SK-N-SH (cell line): ENCODE measurements at regions not wholly inside any gene's neighbourhood (a gene's known extent, or its start where the extent isn't known, plus 50 kb on each side); places are given as distances from the start of the nearest gene placed in this dataset.

Experiments used
- CTCF ChIA-PET: fragments of 300-600, 350-600 bp; formaldehyde crosslinking; extraction: SDS; loops from one replicate; lab custom pipeline; 2021; lab: Yijun Ruan, JAX
- POLR2A ChIA-PET: fragments of 350-600 bp; sonication (Branson Sonifier 250); formaldehyde crosslinking; extraction: SDS; loops from one replicate; lab custom pipeline; 2020; ENCODE audit warnings: antibody characterized with exemption, inconsistent platforms; lab: Yijun Ruan, JAX
- DNase-seq: peaks from one replicate; pipeline ENCODE4 v3.0.0; 2012
- H2AFZ ChIP-seq: fragments of 200-600 bp; sonication (generic); 2 replicates; pipeline ENCODE4 v1.8.1; 2016; ENCODE audit warnings: antibody characterized with exemption, mild to moderate bottlenecking, low read depth
- H3F3A ChIP-seq: fragments of 200-600 bp; sonication (generic); replicated peaks from 2 replicates; pipeline ENCODE3; 2016; ENCODE audit warnings: antibody characterized with exemption, mild to moderate bottlenecking; ENCODE audit not compliant: insufficient read depth
- H3K27ac ChIP-seq, 2 experiments: fragments of 200-500 bp in 1 of 2; fragments of 200-600 bp in 1 of 2; sonication (Bioruptor generic) in 1 of 2; sonication (generic), shearing (Covaris generic) in 1 of 2; 2 replicates each; pipeline versions ENCODE4 v1.5.1 to v1.6.1; 2014 to 2016; ENCODE audit warnings: low read depth in 2 of 2, inconsistent platforms in 1 of 2, low read length in 1 of 2, mild to moderate bottlenecking in 1 of 2, mixed read lengths in 1 of 2
- H3K27me3 ChIP-seq: fragments of 200-600 bp; sonication (generic), shearing (Covaris generic); 2 replicates; pipeline ENCODE4 v1.6.1; 2016; ENCODE audit warnings: mixed run types; ENCODE audit not compliant: insufficient read depth
- H3K36me3 ChIP-seq, 2 experiments: fragments of 200-500 bp in 1 of 2; fragments of 200-600 bp in 1 of 2; sonication (Bioruptor generic) in 1 of 2; sonication (generic) in 1 of 2; replicated peaks in 1 of 2; 2 replicates each; pipeline versions ENCODE3 to v1.5.1; 2014 to 2016; ENCODE audit warnings: low read length in 1 of 2, mild to moderate bottlenecking in 1 of 2; ENCODE audit not compliant: insufficient read depth in 2 of 2, control insufficient read depth in 1 of 2
- H3K4me1 ChIP-seq, 2 experiments: fragments of 200-500 bp in 1 of 2; fragments of 200-600 bp in 1 of 2; sonication (Bioruptor generic) in 1 of 2; sonication (generic), shearing (Covaris generic) in 1 of 2; 2 replicates each; pipeline versions ENCODE4 v1.5.1 to v1.6.1; 2014 to 2016; ENCODE audit warnings: low read depth in 1 of 2, low read length in 1 of 2, mixed run types in 1 of 2; ENCODE audit not compliant: insufficient read depth in 2 of 2, control insufficient read depth in 1 of 2
- H3K4me2 ChIP-seq: fragments of 200-600 bp; sonication (generic), shearing (Covaris generic); 2 replicates; pipeline ENCODE4 v1.6.1; 2017; ENCODE audit warnings: mixed run types
- H3K4me3 ChIP-seq, 2 experiments: fragments of 200-500 bp in 1 of 2; fragments of 200-600 bp in 1 of 2; sonication (Bioruptor generic) in 1 of 2; sonication (generic), shearing (Covaris generic) in 1 of 2; 2 replicates each; pipeline versions ENCODE4 v1.5.1 to v1.8.1; 2014 to 2016; ENCODE audit warnings: low read depth in 2 of 2, inconsistent platforms in 1 of 2, low read length in 1 of 2, mild to moderate bottlenecking in 1 of 2, mixed read lengths in 1 of 2, moderate library complexity in 1 of 2
- H3K79me2 ChIP-seq: fragments of 200-600 bp; sonication (generic); 2 replicates; pipeline ENCODE4 v1.8.1; 2017; ENCODE audit warnings: mild to moderate bottlenecking; ENCODE audit not compliant: insufficient read depth
- H3K9ac ChIP-seq: fragments of 200-600 bp; sonication (generic); 2 replicates; pipeline ENCODE4 v1.6.1; 2017; ENCODE audit warnings: mixed run types
- H3K9me2 ChIP-seq: fragments of 200-600 bp; sonication (generic); 2 replicates; pipeline ENCODE4 v1.6.1; 2017; ENCODE audit warnings: mixed run types
- H3K9me3 ChIP-seq: fragments of 200-600 bp; sonication (generic); 2 replicates; pipeline ENCODE4 v1.6.1; 2017; ENCODE audit warnings: mixed run types, mild to moderate bottlenecking, moderate library complexity
- H4K20me1 ChIP-seq: fragments of 200-600 bp; sonication (generic); 2 replicates; pipeline ENCODE4 v1.6.1; 2017; ENCODE audit warnings: mild to moderate bottlenecking, mixed run types; ENCODE audit not compliant: insufficient read depth
- EP300 ChIP-seq, 2 experiments: IDR thresholded peaks; 2 replicates each; pipeline versions ENCODE4 v1.4.0 to v1.6.1; 2012; ENCODE audit warnings: borderline replicate concordance in 1 of 2, low read depth in 1 of 2, low read length in 1 of 2
- FOSL2 ChIP-seq: IDR thresholded peaks from 2 replicates; pipeline ENCODE4 v1.4.0; 2012; ENCODE audit warnings: low read depth, mild to moderate bottlenecking, moderate library complexity, borderline replicate concordance
- GATA2 ChIP-seq: sonication (generic); formaldehyde crosslinking; IDR thresholded peaks from 2 replicates; pipeline ENCODE4 v1.5.0; 2020; ENCODE audit warnings: mild to moderate bottlenecking, missing genetic modification reagents
- MEF2A ChIP-seq: IDR thresholded peaks from 2 replicates; pipeline ENCODE4 v1.4.0; 2012; ENCODE audit warnings: low read depth, borderline replicate concordance
- MXI1 ChIP-seq: IDR thresholded peaks from 2 replicates; pipeline ENCODE4 v1.6.1; 2012; ENCODE audit warnings: mild to moderate bottlenecking, low read depth, low read length, improper control_type of control experiment
- NFIC ChIP-seq: IDR thresholded peaks from 2 replicates; pipeline ENCODE4 v1.4.0; 2012; ENCODE audit warnings: borderline replicate concordance
- NRF1 ChIP-seq: IDR thresholded peaks from 2 replicates; pipeline ENCODE4 v1.6.1; 2012; ENCODE audit warnings: low read depth, mild to moderate bottlenecking, low read length
- RAD21 ChIP-seq: IDR thresholded peaks from 2 replicates; pipeline ENCODE4 v1.6.1; 2012; ENCODE audit warnings: mild to moderate bottlenecking, low read length
- RCOR1 ChIP-seq: fragments of 150-350 bp; IDR thresholded peaks from 2 replicates; pipeline ENCODE4 v1.6.1; 2017; ENCODE audit warnings: antibody characterized with exemption, low read length
- REST ChIP-seq: IDR thresholded peaks from 2 replicates; pipeline ENCODE4 v1.6.1; 2012; ENCODE audit warnings: mild to moderate bottlenecking, low read depth, low read length, moderate library complexity
- SIN3A ChIP-seq: IDR thresholded peaks from 2 replicates; pipeline ENCODE4 v1.6.1; 2012; ENCODE audit warnings: low read depth, mild to moderate bottlenecking, low read length, moderate library complexity, borderline replicate concordance
- SMC3 ChIP-seq: IDR thresholded peaks from 2 replicates; pipeline ENCODE4 v1.6.1; 2012; ENCODE audit warnings: low read depth, low read length, improper control_type of control experiment
- ZBTB33 ChIP-seq: IDR thresholded peaks from 2 replicates; pipeline ENCODE4 v1.4.0; 2012; ENCODE audit warnings: low read depth, borderline replicate concordance
- WGBS: methylation state at CpG from one replicate; pipeline ENCODE4 v1.1.6; 2017; ENCODE audit warnings: low lambda C conversion rate; 5-methylcytosine and 5-hydroxymethylcytosine counted together

GRCh38 chr6:126640356-126640755 lies 300.4 kb downstream of the CENPW start:
- H3K36me3 ChIP-seq = no peaks in the 10 kb centered on the region

GRCh38 chr6:126640921-126641320 lies 301.0 kb downstream of the CENPW start:
- Histone ChIP-seq H3K9me2 (no peaks in the 10 kb centered on the region; the same call in 1 of the 2 replicates), H3K9me3 (no peaks in the 10 kb centered on the region), H3K4me3 (no peak overlapping the region), H3K4me1 (no peaks in the 10 kb centered on the region), H3K36me3 (no peaks in the 10 kb centered on the region), H4K20me1 (no peaks in the 10 kb centered on the region), H3K4me2 (no peak overlapping the region), H3K27me3 (no peaks in the 10 kb centered on the region), H3K27ac (no peak overlapping the region), H2AFZ (no peak overlapping the region), H3F3A (no peaks in the 10 kb centered on the region), H3K79me2 (no peaks in the 10 kb centered on the region), H3K9ac (no peak overlapping the region)
- no peak for DNase-seq
- ChIA-PET CTCF (no interaction called here), POLR2A (no interaction called here)
- TF ChIP-seq REST (no peak), EP300 (IDR thresholded peaks at IDR 0.05; ENCODE audit: borderline replicate concordance in 1 of 2, low read depth in 1 of 2, low read length in 1 of 2) (no peak), SMC3 (no peak), ZBTB33 (no peak), MEF2A (no peak), NRF1 (no peak), NFIC (no peak), FOSL2 (no peak), GATA2 (CRISPR knock-in tag) (no peak)

More at GRCh38 chr6:126640356-126640755, 300.4 kb downstream of the CENPW start:
- Histone ChIP-seq H3K9me3 (no peaks in the 10 kb centered on the region), H3K9me2 (no peaks in the 10 kb centered on the region; the same call in 1 of the 2 replicates), H3K27ac (no peak overlapping the region), H3K79me2 (no peaks in the 10 kb centered on the region), H3F3A (no peaks in the 10 kb centered on the region), H2AFZ (no peak overlapping the region), H3K4me2 (no peak overlapping the region), H3K9ac (no peak overlapping the region), H4K20me1 (no peaks in the 10 kb centered on the region), H3K4me1 (no peaks in the 10 kb centered on the region), H3K27me3 (no peaks in the 10 kb centered on the region), H3K4me3 (no peak overlapping the region)
- WGBS = 58% methylated on average over 2 of the region's 2 CpGs
- ChIA-PET CTCF (interaction anchor here (0.6 kb wide), 1 partner anchor 164 kb away, joined by 3 read pairs; no protein-coding TSS in a partner anchor), POLR2A (no interaction called here)
- DNase-seq = no peak
- TF ChIP-seq MXI1 = no peak
- TF ChIP-seq RCOR1 = no peak
- no peak for TF ChIP-seq RAD21
- no peak for TF ChIP-seq SIN3A
